Activated B cell treated with CpG ODN at 0.5 μM for 24 hours (primary cell): ENCODE measurements at regions not wholly inside any gene's neighbourhood (a gene's known extent, or its start where the extent isn't known, plus 50 kb on each side); places are given as distances from the start of the nearest gene placed in this dataset.

ENCODE experiments used
- ATAC-seq: fragments of 200-7000 bp; cut with Tn5 transposase; one replicate; pipeline ENCODE4 v1.10.0; 2021; ENCODE audit warnings: low read depth, mild to moderate bottlenecking, moderate library complexity
- CTCF ChIA-PET: fragments of 350-600 bp; sonication (Branson Sonifier 250); formaldehyde crosslinking; loops from one replicate; lab custom pipeline; 2021; ENCODE audit warnings: antibody characterized with exemption; lab: Charles Lee
- POLR2A ChIA-PET: fragments of 350-600 bp; sonication (Branson Sonifier 250); formaldehyde crosslinking; loops from one replicate; lab custom pipeline; 2021; ENCODE audit warnings: antibody characterized with exemption; lab: Charles Lee
- DNase-seq: peaks from one replicate; pipeline ENCODE4 v3.0.0; 2022
- H3K27ac Mint-ChIP-seq: one replicate; pipeline ENCODE4 v1.8.0; 2020; ENCODE audit warnings: mixed read lengths
- H3K27me3 Mint-ChIP-seq: one replicate; pipeline ENCODE4 v1.8.0; 2021; ENCODE audit warnings: mixed read lengths
- H3K36me3 Mint-ChIP-seq: one replicate; pipeline ENCODE4 v1.8.0; 2021; ENCODE audit warnings: low read depth, mixed read lengths
- H3K4me1 Mint-ChIP-seq: one replicate; pipeline ENCODE4 v1.8.0; 2021; ENCODE audit warnings: mixed read lengths
- H3K4me3 Mint-ChIP-seq: one replicate; pipeline ENCODE4 v1.8.0; 2020; ENCODE audit warnings: mild to moderate bottlenecking, mixed read lengths
- H3K9me3 Mint-ChIP-seq: one replicate; pipeline ENCODE4 v1.8.0; 2020; ENCODE audit warnings: mixed read lengths
- intact Hi-C: fragments of 100-400 bp; cut with micrococcal nuclease; formaldehyde crosslinking; loops from one replicate; pipeline ENCODE4 v1.15.1; 2024
- TF ChIP-seq, protein P1 (sequence below): fragments of 200-600 bp; IDR thresholded peaks from one replicate; pipeline ENCODE4 v1.8.0; 2022; ENCODE audit warnings: antibody characterized with exemption, mild to moderate bottlenecking

DNA sequence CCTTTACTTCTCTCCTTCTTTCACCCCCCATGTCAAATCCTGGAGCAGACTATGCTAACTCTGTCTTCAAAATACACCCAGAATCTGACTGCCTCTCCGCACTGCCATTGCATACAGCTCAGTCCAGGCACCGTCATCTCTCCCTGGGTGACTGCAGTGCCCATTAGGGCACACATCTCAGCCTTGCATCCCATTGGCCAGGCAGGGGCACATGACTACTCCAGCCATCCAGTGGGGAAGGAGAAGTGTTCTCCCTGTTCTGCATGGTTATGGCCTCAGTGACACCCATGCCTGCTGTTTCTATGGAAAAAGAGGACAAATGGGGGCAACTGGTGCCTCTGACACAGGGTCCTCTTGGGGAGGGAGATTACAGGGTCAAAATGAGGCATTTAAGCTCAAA lies 270.5 kb downstream of the MATN1 start:
- no peak for DNase-seq
- no peak for ATAC-seq
- H3K27ac Mint-ChIP-seq, result no peak overlapping the region
- H3K4me3 Mint-ChIP-seq, result no peak overlapping the region
- peaks cover 2% of the 10 kb centered on the region for H3K9me3 Mint-ChIP-seq
- H3K4me1 Mint-ChIP-seq, result no peaks in the 10 kb centered on the region
- ChIA-PET POLR2A (no interaction called here), CTCF (no interaction called here)
- TF ChIP-seq, protein P1, sequence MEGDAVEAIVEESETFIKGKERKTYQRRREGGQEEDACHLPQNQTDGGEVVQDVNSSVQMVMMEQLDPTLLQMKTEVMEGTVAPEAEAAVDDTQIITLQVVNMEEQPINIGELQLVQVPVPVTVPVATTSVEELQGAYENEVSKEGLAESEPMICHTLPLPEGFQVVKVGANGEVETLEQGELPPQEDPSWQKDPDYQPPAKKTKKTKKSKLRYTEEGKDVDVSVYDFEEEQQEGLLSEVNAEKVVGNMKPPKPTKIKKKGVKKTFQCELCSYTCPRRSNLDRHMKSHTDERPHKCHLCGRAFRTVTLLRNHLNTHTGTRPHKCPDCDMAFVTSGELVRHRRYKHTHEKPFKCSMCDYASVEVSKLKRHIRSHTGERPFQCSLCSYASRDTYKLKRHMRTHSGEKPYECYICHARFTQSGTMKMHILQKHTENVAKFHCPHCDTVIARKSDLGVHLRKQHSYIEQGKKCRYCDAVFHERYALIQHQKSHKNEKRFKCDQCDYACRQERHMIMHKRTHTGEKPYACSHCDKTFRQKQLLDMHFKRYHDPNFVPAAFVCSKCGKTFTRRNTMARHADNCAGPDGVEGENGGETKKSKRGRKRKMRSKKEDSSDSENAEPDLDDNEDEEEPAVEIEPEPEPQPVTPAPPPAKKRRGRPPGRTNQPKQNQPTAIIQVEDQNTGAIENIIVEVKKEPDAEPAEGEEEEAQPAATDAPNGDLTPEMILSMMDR, result no peak
- H3K27me3 Mint-ChIP-seq, result peaks cover 8% of the 10 kb centered on the region
- no peaks in the 10 kb centered on the region for H3K36me3 Mint-ChIP-seq
- intact Hi-C loops, result no loop called here

DNA sequence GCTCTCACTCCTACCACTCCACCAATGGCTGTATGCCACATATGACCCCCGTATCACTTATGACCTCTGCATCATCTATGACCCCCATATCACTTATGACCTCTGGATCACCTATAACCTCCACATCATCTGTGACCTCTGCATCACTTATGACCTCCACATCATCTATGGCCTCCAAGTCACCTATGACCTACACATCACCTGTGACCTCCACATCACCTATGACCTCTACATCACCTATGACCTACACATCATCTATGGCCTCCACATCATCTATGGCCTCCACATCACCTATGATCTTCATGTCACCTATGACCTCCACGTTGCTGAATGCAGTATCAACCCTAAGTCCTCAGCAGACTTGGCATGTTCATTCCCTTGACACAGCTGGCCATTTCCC lies 271.2 kb downstream of the MATN1 start:
- CTCF ChIA-PET, result no interaction called here
- intact Hi-C loops, result no loop called here
- Mint-ChIP-seq H3K27ac (no peak overlapping the region), H3K4me3 (no peak overlapping the region), H3K9me3 (peaks cover 2% of the 10 kb centered on the region), H3K36me3 (no peaks in the 10 kb centered on the region), H3K4me1 (no peaks in the 10 kb centered on the region), H3K27me3 (peaks cover 8% of the 10 kb centered on the region)
- DNase-seq (no peak), ATAC-seq (no peak)
- POLR2A ChIA-PET, result no interaction called here
- TF ChIP-seq, protein P1, result no peak

DNA sequence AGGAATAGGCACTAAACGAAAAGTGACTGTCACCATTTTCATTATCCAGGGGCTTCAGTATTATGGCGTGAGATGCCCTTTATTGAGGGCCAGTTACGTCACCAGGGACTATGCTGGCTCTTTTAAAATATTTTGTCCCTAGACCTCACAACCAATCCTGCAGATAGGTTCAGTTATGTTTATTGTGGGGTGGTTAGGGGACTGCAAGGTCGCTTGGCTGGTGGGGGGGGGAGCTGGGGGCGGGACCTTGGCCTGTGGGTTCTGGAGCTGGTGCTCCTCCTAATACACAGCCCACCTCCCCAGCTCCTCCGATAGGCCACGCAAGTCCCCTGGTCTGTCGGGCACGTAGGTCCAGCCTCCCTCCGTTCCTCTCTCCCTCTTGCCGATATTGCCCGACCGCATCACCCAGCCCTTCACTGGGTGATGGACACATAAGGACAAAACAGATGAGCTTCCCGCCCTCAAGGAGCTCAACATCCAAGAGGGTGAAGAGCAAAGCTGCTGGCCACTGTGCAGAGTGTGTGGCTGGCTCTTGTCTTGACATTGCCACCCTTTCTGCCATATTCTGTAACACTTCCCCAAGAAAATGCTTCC lies 271.8 kb downstream of the MATN1 start:
- H3K27me3 Mint-ChIP-seq, result peaks cover 6% of the 10 kb centered on the region
- H3K9me3 Mint-ChIP-seq, result peaks cover 2% of the 10 kb centered on the region
- CTCF ChIA-PET, result no interaction called here
- DNase-seq, result no peak
- H3K4me3 Mint-ChIP-seq, result no peak overlapping the region
- no peaks in the 10 kb centered on the region for H3K4me1 Mint-ChIP-seq
- no peak overlapping the region for H3K27ac Mint-ChIP-seq
- POLR2A ChIA-PET, result no interaction called here
- intact Hi-C loops, result no loop called here
- no peak for ATAC-seq
- TF ChIP-seq, protein P1, result no peak
- no peaks in the 10 kb centered on the region for H3K36me3 Mint-ChIP-seq

DNA sequence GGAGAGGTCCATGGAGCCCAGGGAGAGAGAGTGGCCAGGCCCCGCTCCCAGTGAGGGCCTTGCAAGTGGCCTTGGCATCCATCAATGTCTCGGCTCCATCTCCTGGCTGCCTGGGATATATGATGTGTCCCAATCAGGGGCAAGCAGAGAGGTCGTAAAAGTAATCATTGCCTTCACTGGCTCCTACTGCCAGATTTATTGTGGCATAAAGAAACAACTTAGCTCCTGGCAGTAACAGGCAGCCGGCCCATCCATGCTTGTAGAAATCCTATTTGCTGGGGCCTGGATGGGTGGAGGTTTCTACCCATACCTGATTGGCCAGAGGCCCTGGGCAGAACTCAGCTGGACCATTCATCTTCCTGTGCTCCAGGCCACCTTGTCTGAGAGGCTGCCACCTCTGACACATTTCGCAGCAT lies 272.6 kb downstream of the MATN1 start:
- peaks cover 6% of the 10 kb centered on the region for H3K27me3 Mint-ChIP-seq
- ChIA-PET CTCF (no interaction called here), POLR2A (no interaction called here)
- ATAC-seq (no peak), DNase-seq (no peak)
- H3K4me1 Mint-ChIP-seq, result no peaks in the 10 kb centered on the region
- no peak overlapping the region for H3K4me3 Mint-ChIP-seq
- H3K36me3 Mint-ChIP-seq, result no peaks in the 10 kb centered on the region
- H3K9me3 Mint-ChIP-seq, result peaks cover 2% of the 10 kb centered on the region
- TF ChIP-seq, protein P1, result no peak
- no peak overlapping the region for H3K27ac Mint-ChIP-seq
- intact Hi-C loops, result no loop called here

DNA sequence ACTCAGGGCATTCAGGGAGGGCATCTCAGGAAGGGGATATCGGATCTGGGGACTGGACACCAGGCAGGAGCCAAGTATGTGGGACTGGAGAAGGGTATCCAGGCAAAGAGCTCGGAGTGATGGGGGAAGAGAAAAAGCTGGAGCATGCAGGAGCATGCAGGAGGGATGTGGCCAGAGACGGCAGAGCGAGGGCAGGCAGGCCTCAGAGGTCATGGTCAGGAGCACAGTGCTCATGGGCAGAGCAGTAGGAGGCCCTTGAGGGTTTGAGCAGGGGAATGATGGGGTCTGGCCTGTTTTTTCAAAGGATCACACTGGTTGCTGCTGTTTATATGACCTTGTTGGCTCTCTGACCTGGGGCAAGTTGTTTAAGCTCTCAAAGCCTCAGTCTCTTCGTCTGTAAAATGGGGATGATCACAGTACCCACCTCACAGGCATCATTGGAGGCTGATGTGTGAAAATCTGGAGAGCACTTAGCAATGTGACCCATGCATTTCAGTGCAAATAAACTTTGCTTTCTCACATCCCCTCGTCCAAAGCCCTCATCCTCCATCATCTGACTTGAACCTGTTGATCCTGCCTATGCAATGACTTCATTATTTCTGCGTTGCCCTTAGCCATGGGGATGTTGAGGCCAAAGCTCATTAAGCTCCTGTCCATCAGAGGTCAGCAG lies 273.1 kb downstream of the MATN1 start:
- Mint-ChIP-seq H3K9me3 (peaks cover 2% of the 10 kb centered on the region), H3K27ac (no peak overlapping the region), H3K36me3 (no peaks in the 10 kb centered on the region), H3K4me1 (no peaks in the 10 kb centered on the region), H3K4me3 (no peak overlapping the region), H3K27me3 (peaks cover 6% of the 10 kb centered on the region)
- ChIA-PET CTCF (no interaction called here), POLR2A (no interaction called here)
- DNase-seq (no peak), ATAC-seq (no peak)
- TF ChIP-seq, protein P1, result no peak
- intact Hi-C loops, result no loop called here
